ENCODE measurements at regions not wholly inside any gene's neighbourhood (a gene's known extent, or its start where the extent isn't known, plus 50 kb on each side); places are given as distances from the start of the nearest gene placed in this dataset.

GRCh38 chr1:118785246-118785645, 202.9 kb downstream of the TBX15 start:
- no peaks in the 10 kb centered on the region for H3K36me3 Mint-ChIP-seq (ENCODE audit: low read depth)
- H3K4me3 Mint-ChIP-seq, result no peak overlapping the region
- no peak overlapping the region for H3K27ac Mint-ChIP-seq
- peaks cover 15% of the 10 kb centered on the region for H3K9me3 Mint-ChIP-seq
- no peaks in the 10 kb centered on the region for H3K4me1 Mint-ChIP-seq (ENCODE audit: low read depth)
- DNase-seq, result no peak
- no peaks in the 10 kb centered on the region for H3K27me3 Mint-ChIP-seq

GRCh38 chr1:118783095-118783758, 204.9 kb downstream of the TBX15 start:
- no peak for DNase-seq
- Mint-ChIP-seq H3K9me3 (peaks cover 10% of the 10 kb centered on the region), H3K36me3 (ENCODE audit: low read depth) (no peaks in the 10 kb centered on the region), H3K27ac (no peak overlapping the region), H3K4me3 (no peak overlapping the region), H3K27me3 (no peaks in the 10 kb centered on the region), H3K4me1 (ENCODE audit: low read depth) (no peaks in the 10 kb centered on the region)

GRCh38 chr1:118773656-118774055, 214.5 kb downstream of the TBX15 start:
- H3K36me3 Mint-ChIP-seq (ENCODE audit: low read depth), result no peaks in the 10 kb centered on the region
- H3K27ac Mint-ChIP-seq, result no peak overlapping the region
- H3K4me1 Mint-ChIP-seq (ENCODE audit: low read depth), result no peaks in the 10 kb centered on the region
- no peak overlapping the region for H3K4me3 Mint-ChIP-seq
- peaks cover 16% of the 10 kb centered on the region for H3K9me3 Mint-ChIP-seq
- H3K27me3 Mint-ChIP-seq, result no peaks in the 10 kb centered on the region
- DNase-seq, result no peak

- no peak for DNase-seq
- H3K27me3 Mint-ChIP-seq, result no peaks in the 10 kb centered on the region
- H3K4me1 Mint-ChIP-seq (ENCODE audit: low read depth), result no peaks in the 10 kb centered on the region
- no peaks in the 10 kb centered on the region for H3K36me3 Mint-ChIP-seq (ENCODE audit: low read depth)
- H3K9me3 Mint-ChIP-seq, result peaks cover 13% of the 10 kb centered on the region
- H3K4me3 Mint-ChIP-seq, result no peak overlapping the region
- H3K27ac Mint-ChIP-seq, result no peak overlapping the region
Observed at GRCh38 chr1:118767971-118768370, 220.2 kb downstream of the TBX15 start.

- no peaks in the 10 kb centered on the region for H3K4me1 Mint-ChIP-seq (ENCODE audit: low read depth)
- H3K9me3 Mint-ChIP-seq, result peaks cover 3% of the 10 kb centered on the region
- DNase-seq, result no peak
- H3K27ac Mint-ChIP-seq, result no peak overlapping the region
- H3K27me3 Mint-ChIP-seq, result no peaks in the 10 kb centered on the region
- H3K36me3 Mint-ChIP-seq (ENCODE audit: low read depth), result no peaks in the 10 kb centered on the region
- H3K4me3 Mint-ChIP-seq, result no peak overlapping the region
Observed at GRCh38 chr1:118753976-118754375, 234.2 kb downstream of the TBX15 start.

GRCh38 chr1:118751166-118751565, 237.0 kb downstream of the TBX15 start:
- DNase-seq, result no peak
- H3K4me1 Mint-ChIP-seq (ENCODE audit: low read depth), result no peaks in the 10 kb centered on the region
- no peak overlapping the region for H3K4me3 Mint-ChIP-seq
- peaks cover 5% of the 10 kb centered on the region for H3K9me3 Mint-ChIP-seq
- no peaks in the 10 kb centered on the region for H3K36me3 Mint-ChIP-seq (ENCODE audit: low read depth)
- H3K27ac Mint-ChIP-seq, result no peak overlapping the region
- no peaks in the 10 kb centered on the region for H3K27me3 Mint-ChIP-seq

- no peaks in the 10 kb centered on the region for H3K36me3 Mint-ChIP-seq (ENCODE audit: low read depth)
- H3K4me1 Mint-ChIP-seq (ENCODE audit: low read depth), result no peaks in the 10 kb centered on the region
- DNase-seq, result no peak
- H3K4me3 Mint-ChIP-seq, result no peak overlapping the region
- peaks cover 5% of the 10 kb centered on the region for H3K9me3 Mint-ChIP-seq
- no peak overlapping the region for H3K27ac Mint-ChIP-seq
- H3K27me3 Mint-ChIP-seq, result no peaks in the 10 kb centered on the region
Observed at GRCh38 chr1:118744420-118744819, 243.7 kb downstream of the TBX15 start.

GRCh38 chr1:118739501-118739900, 248.6 kb downstream of the TBX15 start:
- no peak overlapping the region for H3K27ac Mint-ChIP-seq
- no peaks in the 10 kb centered on the region for H3K4me1 Mint-ChIP-seq (ENCODE audit: low read depth)
- H3K9me3 Mint-ChIP-seq, result peaks cover 7% of the 10 kb centered on the region
- H3K27me3 Mint-ChIP-seq, result no peaks in the 10 kb centered on the region
- DNase-seq, result no peak
- no peaks in the 10 kb centered on the region for H3K36me3 Mint-ChIP-seq (ENCODE audit: low read depth)
- H3K4me3 Mint-ChIP-seq, result no peak overlapping the region

- Mint-ChIP-seq H3K27me3 (no peaks in the 10 kb centered on the region), H3K27ac (no peak overlapping the region), H3K4me1 (ENCODE audit: low read depth) (no peaks in the 10 kb centered on the region), H3K4me3 (no peak overlapping the region), H3K36me3 (ENCODE audit: low read depth) (no peaks in the 10 kb centered on the region), H3K9me3 (peaks cover 9% of the 10 kb centered on the region)
- no peak for DNase-seq
Observed at GRCh38 chr1:118736322-118736721, 251.8 kb downstream of the TBX15 start.

- no peak for DNase-seq
- no peaks in the 10 kb centered on the region for H3K4me1 Mint-ChIP-seq (ENCODE audit: low read depth)
Observed at GRCh38 chr1:118717893-118718292, 270.2 kb downstream of the TBX15 start.

GRCh38 chr1:118716775-118717174, 271.4 kb downstream of the TBX15 start:
- Mint-ChIP-seq H3K4me1 (ENCODE audit: low read depth) (no peaks in the 10 kb centered on the region), H3K4me3 (no peak overlapping the region), H3K9me3 (peaks cover 8% of the 10 kb centered on the region), H3K36me3 (ENCODE audit: low read depth) (no peaks in the 10 kb centered on the region), H3K27ac (no peak overlapping the region), H3K27me3 (no peaks in the 10 kb centered on the region)
- no peak for DNase-seq

More at GRCh38 chr1:118717893-118718292, 270.2 kb downstream of the TBX15 start:
- no peak overlapping the region for H3K27ac Mint-ChIP-seq
- no peak overlapping the region for H3K4me3 Mint-ChIP-seq
- H3K36me3 Mint-ChIP-seq (ENCODE audit: low read depth), result no peaks in the 10 kb centered on the region
- H3K27me3 Mint-ChIP-seq, result no peaks in the 10 kb centered on the region
- H3K9me3 Mint-ChIP-seq, result peaks cover 10% of the 10 kb centered on the region

- DNase-seq, result no peak
- Mint-ChIP-seq H3K9me3 (peaks cover 2% of the 10 kb centered on the region), H3K4me3 (no peak overlapping the region), H3K4me1 (ENCODE audit: low read depth) (no peaks in the 10 kb centered on the region), H3K36me3 (ENCODE audit: low read depth) (no peaks in the 10 kb centered on the region), H3K27me3 (no peaks in the 10 kb centered on the region), H3K27ac (no peak overlapping the region)
Observed at GRCh38 chr1:118711356-118711755, 276.8 kb downstream of the TBX15 start.

- Mint-ChIP-seq H3K27me3 (no peaks in the 10 kb centered on the region), H3K4me3 (no peak overlapping the region), H3K4me1 (ENCODE audit: low read depth) (no peaks in the 10 kb centered on the region), H3K9me3 (peaks cover 24% of the 10 kb centered on the region), H3K27ac (no peak overlapping the region), H3K36me3 (ENCODE audit: low read depth) (no peaks in the 10 kb centered on the region)
- DNase-seq, result no peak
Observed at GRCh38 chr1:118698911-118699310, 289.2 kb downstream of the TBX15 start.

- H3K4me3 Mint-ChIP-seq, result no peak overlapping the region
- H3K36me3 Mint-ChIP-seq (ENCODE audit: low read depth), result no peaks in the 10 kb centered on the region
- peaks cover 4% of the 10 kb centered on the region for H3K9me3 Mint-ChIP-seq
- H3K27me3 Mint-ChIP-seq, result no peaks in the 10 kb centered on the region
- no peak for DNase-seq
- H3K27ac Mint-ChIP-seq, result no peak overlapping the region
- H3K4me1 Mint-ChIP-seq (ENCODE audit: low read depth), result no peaks in the 10 kb centered on the region
Observed at GRCh38 chr1:118692143-118692542, 296.0 kb downstream of the TBX15 start.

- Mint-ChIP-seq H3K4me1 (ENCODE audit: low read depth) (no peaks in the 10 kb centered on the region), H3K36me3 (ENCODE audit: low read depth) (no peaks in the 10 kb centered on the region), H3K4me3 (no peak overlapping the region), H3K9me3 (peaks cover 2% of the 10 kb centered on the region), H3K27me3 (no peaks in the 10 kb centered on the region), H3K27ac (no peak overlapping the region)
- no peak for DNase-seq
Observed at GRCh38 chr1:118688891-118689290, 299.3 kb downstream of the TBX15 start.
